Fibroblast of lung (primary cell): ENCODE measurements at regions not wholly inside any gene's neighbourhood (a gene's known extent, or its start where the extent isn't known, plus 50 kb on each side); places are given as distances from the start of the nearest gene placed in this dataset.

Source experiments
- DNase-seq, 2 donors: peaks; one replicate each; pipeline versions ENCODE4 v3.0.0 to v3.0.0-alpha.2; 2010; ENCODE audit warnings: low read depth in 2 of 2
- H2AFZ ChIP-seq: 2 replicates; pipeline ENCODE4 v1.5.1; 2012; ENCODE audit warnings: low read length, control low read depth, inconsistent platforms
- H3K27ac ChIP-seq: 2 replicates; pipeline ENCODE4 v1.5.1; 2011; ENCODE audit warnings: low read length, control low read depth; ENCODE audit not compliant: insufficient read depth
- H3K27me3 ChIP-seq: 2 replicates; pipeline ENCODE4 v1.5.1; 2011; ENCODE audit warnings: mild to moderate bottlenecking, low read length; ENCODE audit not compliant: control insufficient read depth, insufficient read depth
- H3K36me3 ChIP-seq: 2 replicates; pipeline ENCODE4 v1.5.1; 2011; ENCODE audit warnings: low read length; ENCODE audit not compliant: control insufficient read depth, insufficient read depth
- H3K4me1 ChIP-seq: 2 replicates; pipeline ENCODE4 v1.5.1; 2011; ENCODE audit warnings: low read length; ENCODE audit not compliant: control insufficient read depth, insufficient read depth; ENCODE audit errors: extremely low read depth
- H3K4me2 ChIP-seq: 2 replicates; pipeline ENCODE4 v1.5.1; 2011; ENCODE audit warnings: low read length, control low read depth; ENCODE audit not compliant: insufficient read depth; ENCODE audit errors: extremely low read depth
- H3K4me3 ChIP-seq, 4 experiments: fragments of 200-600 bp in 1 of 4; sonication (generic) in 1 of 4; replicated peaks in 1 of 4; 2 replicates each; pipeline ENCODE4 v1.5.1; 2011 to 2016; ENCODE audit warnings: low read length in 4 of 4, low read depth in 3 of 4, mild to moderate bottlenecking in 3 of 4, control low read depth in 2 of 4, inconsistent platforms in 1 of 4, mixed read lengths in 1 of 4; ENCODE audit not compliant: insufficient read depth in 1 of 4; ENCODE audit errors: control extremely low read depth in 1 of 4
- H3K79me2 ChIP-seq: 2 replicates; pipeline ENCODE4 v1.5.1; 2012; ENCODE audit warnings: mild to moderate bottlenecking, low read length, inconsistent platforms; ENCODE audit not compliant: control insufficient read depth, insufficient read depth
- H3K9ac ChIP-seq: 2 replicates; pipeline ENCODE4 v1.5.1; 2011; ENCODE audit warnings: mild to moderate bottlenecking, low read length, control low read depth; ENCODE audit not compliant: insufficient read depth
- H3K9me3 ChIP-seq: 2 replicates; pipeline ENCODE4 v1.5.1; 2012; ENCODE audit warnings: low read depth, low read length; ENCODE audit not compliant: control insufficient read depth, insufficient read depth
- H4K20me1 ChIP-seq: 2 replicates; pipeline ENCODE4 v1.5.1; 2011; ENCODE audit warnings: low read length; ENCODE audit not compliant: control insufficient read depth, insufficient read depth; ENCODE audit errors: extremely low read depth
- CTCF ChIP-seq, 2 donors: IDR thresholded peaks in 1 of 2; conservative IDR thresholded peaks in 1 of 2; 1 replicate in 1 of 2; 2 replicates in 1 of 2; pipeline ENCODE4 v1.5.1; 2011 to 2012; ENCODE audit warnings: low read length in 2 of 2, control low read depth in 1 of 2, inconsistent platforms in 1 of 2, low read depth in 1 of 2, mild to moderate bottlenecking in 1 of 2
- EZH2 ChIP-seq: IDR thresholded peaks from 2 replicates; pipeline ENCODE4 v1.5.1; 2012; ENCODE audit warnings: low read length, control low read depth, mild to moderate bottlenecking; ENCODE audit errors: missing control alignments

DNA sequence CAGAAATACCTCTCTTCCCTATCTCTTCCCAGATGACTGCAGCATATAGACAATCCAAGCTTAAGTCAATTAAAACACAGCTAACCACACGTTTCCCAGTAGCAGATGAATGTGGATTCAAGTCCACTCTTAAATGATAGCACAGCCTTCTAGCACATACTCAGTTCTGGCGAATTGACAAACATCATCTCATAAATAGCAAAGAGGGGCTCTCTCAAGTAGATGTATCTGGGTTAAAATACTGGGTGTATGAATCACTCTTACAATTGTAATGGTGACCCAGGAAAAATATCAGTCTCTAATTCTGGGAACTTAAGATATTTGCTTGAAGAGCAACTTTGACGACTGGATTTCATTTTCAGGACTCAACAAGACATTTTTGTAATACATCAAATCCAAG is 67.0 kb upstream of the HAPLN1 start:
- H2AFZ ChIP-seq = no peak overlapping the region
- no peak for TF ChIP-seq CTCF (conservative IDR thresholded peaks at IDR 0.05 in 1 of 2, IDR thresholded peaks at IDR 0.05 in 1 of 2; ENCODE audit: low read depth in 1 of 2, low read length in 2 of 2)
- TF ChIP-seq EZH2 = no peak
- no peak overlapping the region for H3K27ac ChIP-seq
- H4K20me1 ChIP-seq = no peaks in the 10 kb centered on the region
- no peak overlapping the region for H3K9ac ChIP-seq
- H3K9me3 ChIP-seq = no peaks in the 10 kb centered on the region
- H3K36me3 ChIP-seq = no peaks in the 10 kb centered on the region
- H3K79me2 ChIP-seq = no peaks in the 10 kb centered on the region
- peak in 1 of 2 donors; percentile 23 for DNase-seq
- H3K4me2 ChIP-seq = no peak overlapping the region
- no peaks in the 10 kb centered on the region for H3K4me1 ChIP-seq
- no peak overlapping the region for H3K4me3 ChIP-seq
- no peaks in the 10 kb centered on the region for H3K27me3 ChIP-seq

DNA sequence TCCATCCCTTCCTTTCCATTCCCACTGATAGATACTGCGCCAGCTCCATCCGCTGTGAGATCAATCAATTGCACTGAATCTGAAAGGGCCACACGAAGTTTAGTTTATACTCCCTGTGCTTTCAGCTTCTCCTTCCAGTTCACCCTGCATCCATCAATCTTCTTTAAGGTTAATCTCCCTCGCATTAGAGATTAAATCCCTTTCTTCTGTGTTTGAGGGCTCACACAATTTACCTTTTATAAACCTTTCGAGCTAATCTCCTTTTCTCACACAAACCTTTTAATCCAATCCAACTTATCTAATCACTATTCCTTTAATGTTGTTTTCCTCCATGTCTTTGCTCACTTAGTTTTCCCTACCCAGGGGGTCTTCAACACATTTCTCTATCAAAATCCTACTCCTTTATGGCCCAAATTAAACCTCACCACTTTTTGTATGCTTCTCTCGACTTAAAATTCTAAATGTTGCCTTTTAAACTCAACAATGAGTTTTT is 64.6 kb upstream of the HAPLN1 start:
- Histone ChIP-seq H3K4me1 (no peaks in the 10 kb centered on the region), H3K9me3 (no peaks in the 10 kb centered on the region), H3K27ac (no peak overlapping the region), H3K27me3 (no peaks in the 10 kb centered on the region), H3K4me2 (no peak overlapping the region), H4K20me1 (no peaks in the 10 kb centered on the region), H3K4me3 (no peak overlapping the region), H3K9ac (no peak overlapping the region), H2AFZ (no peak overlapping the region), H3K79me2 (no peaks in the 10 kb centered on the region), H3K36me3 (no peaks in the 10 kb centered on the region)
- TF ChIP-seq CTCF (conservative IDR thresholded peaks at IDR 0.05 in 1 of 2, IDR thresholded peaks at IDR 0.05 in 1 of 2; ENCODE audit: low read depth in 1 of 2, low read length in 2 of 2) (no peak), EZH2 (no peak)
- DNase-seq = no peak

DNA sequence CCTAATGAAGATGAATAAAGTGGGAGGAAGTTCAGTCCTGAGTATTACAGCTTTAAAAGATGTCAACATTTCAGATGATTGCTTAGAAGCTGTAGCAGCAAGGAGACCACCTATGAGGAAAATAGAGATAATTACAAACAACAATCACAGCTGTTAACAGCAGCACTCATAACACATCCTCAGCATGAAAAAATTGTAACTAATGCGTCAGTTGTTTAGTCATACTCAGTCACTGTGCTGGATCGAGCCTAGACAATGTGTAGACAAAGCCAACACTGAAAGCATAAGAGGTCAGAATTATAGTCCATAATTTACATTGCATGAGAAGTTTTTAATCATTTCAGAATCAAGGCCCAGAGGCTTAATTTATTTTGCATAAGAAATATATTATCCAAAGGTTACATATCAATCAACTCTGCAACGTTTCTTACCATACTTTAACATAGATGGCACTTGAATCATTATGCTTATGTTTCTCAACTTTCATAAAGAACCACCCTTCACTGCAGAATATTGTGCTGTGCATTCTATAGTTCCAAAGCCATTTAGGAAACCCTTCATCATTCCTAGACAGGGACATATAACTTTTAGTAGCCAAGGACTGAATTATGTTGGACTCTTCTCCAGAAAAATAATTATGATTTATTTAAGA is 60.2 kb upstream of the HAPLN1 start:
- H3K4me3 ChIP-seq = no peak overlapping the region
- H3K27ac ChIP-seq = no peak overlapping the region
- DNase-seq = no peak
- H2AFZ ChIP-seq = no peak overlapping the region
- no peaks in the 10 kb centered on the region for H3K36me3 ChIP-seq
- no peak overlapping the region for H3K9ac ChIP-seq
- H3K4me1 ChIP-seq = no peaks in the 10 kb centered on the region
- no peaks in the 10 kb centered on the region for H4K20me1 ChIP-seq
- TF ChIP-seq EZH2 (no peak), CTCF (conservative IDR thresholded peaks at IDR 0.05 in 1 of 2, IDR thresholded peaks at IDR 0.05 in 1 of 2; ENCODE audit: low read depth in 1 of 2, low read length in 2 of 2) (no peak)
- no peak overlapping the region for H3K4me2 ChIP-seq
- no peaks in the 10 kb centered on the region for H3K9me3 ChIP-seq
- no peaks in the 10 kb centered on the region for H3K79me2 ChIP-seq
- no peaks in the 10 kb centered on the region for H3K27me3 ChIP-seq
